NCI-H526 (cell line): ENCODE measurements at regions not wholly inside any gene's neighbourhood (a gene's known extent, or its start where the extent isn't known, plus 50 kb on each side); places are given as distances from the start of the nearest gene placed in this dataset.
"Not testable (repeated sequence)": the region's sequence is repeated elsewhere in the genome, so short reads cannot be mapped to it uniquely, and the experiment has no call there.

Experiments
- DNase-seq, 2 experiments: peaks; one replicate each; lab custom pipeline; 2025; lab: John Stamatoyannopoulos, UW

- no peak for DNase-seq
Observed at GRCh38 chr4:17241835-17242234, 270.1 kb downstream of the QDPR start.

DNA sequence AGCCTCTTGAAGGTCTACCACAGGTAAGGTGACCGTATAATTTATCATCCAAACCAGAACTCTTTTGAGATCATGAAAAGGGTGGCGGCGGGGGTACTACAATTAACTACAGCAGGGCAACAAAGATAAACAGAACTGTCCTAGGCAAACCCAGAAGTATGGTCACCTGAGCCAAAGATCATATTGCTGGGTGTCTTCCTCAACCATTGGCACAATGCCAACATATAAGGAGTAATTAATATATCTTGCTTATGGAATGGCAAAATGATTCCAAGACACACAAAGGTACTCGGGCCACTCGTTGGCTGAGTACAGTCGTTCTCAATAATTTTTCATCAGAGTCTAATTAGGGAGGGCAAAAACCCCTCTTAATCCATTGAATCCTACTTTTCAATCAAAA lies 273.3 kb downstream of the QDPR start:
- DNase-seq = no peak

DNA sequence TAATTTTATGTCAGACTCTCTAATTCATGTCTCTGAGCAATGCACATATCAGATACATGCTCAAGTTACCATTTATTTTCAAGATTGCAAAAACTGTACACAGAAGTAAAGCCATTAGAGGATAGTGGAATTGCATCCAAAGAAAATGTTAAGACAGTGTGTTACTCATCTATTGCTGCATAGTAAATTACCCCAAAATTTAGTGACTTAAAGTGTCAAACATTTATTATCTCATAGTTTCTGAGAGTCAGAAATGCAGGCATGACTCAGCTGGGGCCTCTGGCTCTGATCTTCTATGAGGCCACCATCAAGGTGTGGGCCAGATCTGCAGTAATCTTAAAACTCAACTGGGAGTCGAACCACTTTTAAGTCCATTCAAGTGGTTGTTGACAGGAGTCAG lies 275.2 kb downstream of the QDPR start:
- no peak for DNase-seq

GRCh38 chr4:17234678-17235077 lies 277.2 kb downstream of the QDPR start:
- DNase-seq = no peak

DNA sequence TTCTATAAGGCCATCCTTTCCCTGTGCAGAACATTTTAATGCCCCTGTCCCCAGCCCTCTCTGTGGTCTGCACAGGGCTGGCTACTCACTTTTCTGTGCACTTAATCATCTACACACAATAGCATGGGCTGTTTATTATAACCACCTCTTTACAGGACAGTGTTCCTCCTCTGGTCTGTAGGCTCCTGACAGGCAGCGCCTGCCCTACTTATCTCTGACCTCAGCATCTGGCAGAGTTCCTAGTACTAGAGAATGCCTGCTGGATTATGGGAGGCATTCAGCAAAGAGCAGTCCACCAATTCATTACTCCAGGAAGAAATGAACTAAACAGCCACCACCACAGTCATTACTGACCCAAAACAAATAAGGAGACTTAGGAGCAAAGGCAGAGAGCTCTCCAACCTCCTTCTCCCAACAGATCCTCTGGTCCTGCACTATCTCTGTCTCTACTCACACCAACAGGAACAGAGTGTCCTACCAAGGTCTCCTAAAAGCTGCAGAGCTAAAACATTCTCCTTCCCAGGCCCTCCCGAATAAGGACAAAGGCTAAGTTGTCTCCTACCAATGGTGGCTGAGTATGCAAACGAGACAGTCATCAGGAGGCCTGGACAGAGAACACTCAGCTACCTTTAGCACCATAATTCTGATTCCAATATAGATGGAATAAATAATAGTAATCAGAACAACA lies 279.2 kb downstream of the QDPR start:
- DNase-seq = no peak

GRCh38 chr4:17231880-17232475 lies 279.9 kb downstream of the QDPR start:
- not testable (repeated sequence) for DNase-seq

DNA sequence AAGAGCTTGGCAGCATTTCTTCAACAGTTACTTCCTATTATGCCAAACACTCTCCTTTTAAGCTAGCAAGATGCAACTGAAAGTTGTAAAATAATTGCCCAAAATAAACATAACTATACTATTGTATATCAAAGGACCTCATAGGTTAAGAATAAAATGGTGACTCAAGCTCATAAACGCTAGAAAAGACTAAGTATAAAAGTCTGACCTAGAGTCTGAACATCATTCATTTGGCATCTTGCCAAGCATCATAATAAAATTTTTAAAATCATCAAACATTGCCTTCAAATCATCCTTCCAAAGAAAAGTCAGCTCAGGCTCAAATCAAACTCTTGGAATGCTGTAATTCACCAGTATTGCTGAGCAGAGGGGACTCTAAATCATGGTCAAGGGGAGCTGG lies 281.2 kb downstream of the QDPR start:
- DNase-seq = no peak

DNA sequence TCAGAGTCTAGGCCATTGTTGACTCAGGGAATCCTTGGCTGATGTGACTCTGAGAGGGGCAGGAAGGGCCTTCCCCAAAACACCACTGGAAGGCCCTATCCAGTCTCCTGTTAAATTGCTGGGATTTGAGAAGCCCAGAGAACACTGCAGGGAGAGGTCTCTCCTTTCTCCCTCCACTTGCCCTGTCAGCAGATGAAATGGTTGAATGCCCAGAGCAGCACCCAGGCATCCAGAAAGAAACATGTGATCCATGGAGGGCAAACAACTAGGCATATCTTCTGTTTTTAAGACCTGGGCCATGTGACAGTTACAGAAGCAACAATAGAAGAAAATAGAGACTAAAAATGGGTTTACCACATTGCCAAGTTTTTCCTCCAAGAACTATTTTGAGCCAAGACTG lies 291.1 kb downstream of the QDPR start:
- no peak for DNase-seq

GRCh38 chr4:17218786-17219185 lies 293.1 kb downstream of the QDPR start:
- DNase-seq = no peak

- no peak for DNase-seq
Observed at GRCh38 chr4:17206829-17207801, 304.8 kb downstream of the QDPR start.

DNA sequence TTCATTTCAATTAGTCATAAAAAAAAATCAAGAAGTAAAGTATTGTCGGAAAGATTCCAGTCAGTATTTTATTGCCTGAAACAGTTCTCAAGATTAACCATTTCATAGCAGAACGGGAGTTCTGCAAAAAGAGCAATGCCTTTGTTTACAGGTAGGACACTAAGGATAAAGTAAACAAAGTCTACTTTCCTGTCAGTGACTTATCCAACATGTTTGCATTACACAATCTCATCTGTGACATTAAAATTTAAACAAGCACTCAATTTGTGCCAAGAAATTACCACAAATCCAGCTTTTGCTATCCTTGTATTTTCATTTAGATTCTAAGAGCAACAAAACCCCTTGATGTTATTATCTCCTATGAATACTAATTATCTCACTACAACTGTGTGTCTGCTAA lies 306.5 kb upstream of the LDB2 start:
- no peak for DNase-seq

DNA sequence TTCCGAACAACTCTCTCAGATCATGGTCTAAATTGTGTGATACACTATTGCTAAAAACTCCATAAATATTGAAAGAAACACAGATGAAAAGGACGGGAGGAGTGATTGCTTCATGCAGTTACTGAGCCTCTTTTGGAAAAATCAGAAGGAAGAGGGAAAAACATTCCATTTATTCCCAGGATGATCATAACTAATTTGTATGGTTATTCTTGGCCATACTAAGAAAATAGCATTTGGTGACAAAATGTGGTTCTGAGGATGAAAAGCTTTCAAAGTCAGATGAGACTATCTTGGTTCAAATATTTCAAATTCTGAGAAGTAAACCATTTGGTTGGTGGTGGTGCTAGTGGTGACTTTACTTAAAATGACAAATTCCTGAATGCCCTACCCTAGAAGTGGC lies 305.4 kb upstream of the LDB2 start:
- no peak for DNase-seq

GRCh38 chr4:17197070-17197469 lies 298.6 kb upstream of the LDB2 start:
- DNase-seq = peak in 1 of 2 experiments; percentile 3

GRCh38 chr4:17195461-17196275 lies 297.2 kb upstream of the LDB2 start:
- DNase-seq = no peak

DNA sequence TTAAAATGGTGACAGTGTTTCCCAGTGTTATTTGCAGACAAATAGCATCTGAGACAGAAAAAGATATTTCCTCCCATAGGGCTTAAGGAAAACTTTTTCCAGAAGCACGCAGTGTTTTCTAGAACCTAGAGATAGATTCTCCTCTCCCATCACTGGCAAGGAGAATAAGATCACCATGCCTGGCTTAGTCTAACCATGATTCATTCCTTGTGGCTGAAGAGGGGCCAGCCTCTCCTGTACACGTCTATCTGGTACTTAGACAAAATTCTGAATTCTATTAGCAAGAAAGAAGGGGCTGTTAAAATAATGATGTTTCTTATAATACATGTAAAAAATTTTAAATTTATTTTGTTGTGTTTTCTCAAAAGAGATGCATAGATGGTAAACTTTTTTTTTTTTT lies 296.1 kb upstream of the LDB2 start:
- no peak for DNase-seq

DNA sequence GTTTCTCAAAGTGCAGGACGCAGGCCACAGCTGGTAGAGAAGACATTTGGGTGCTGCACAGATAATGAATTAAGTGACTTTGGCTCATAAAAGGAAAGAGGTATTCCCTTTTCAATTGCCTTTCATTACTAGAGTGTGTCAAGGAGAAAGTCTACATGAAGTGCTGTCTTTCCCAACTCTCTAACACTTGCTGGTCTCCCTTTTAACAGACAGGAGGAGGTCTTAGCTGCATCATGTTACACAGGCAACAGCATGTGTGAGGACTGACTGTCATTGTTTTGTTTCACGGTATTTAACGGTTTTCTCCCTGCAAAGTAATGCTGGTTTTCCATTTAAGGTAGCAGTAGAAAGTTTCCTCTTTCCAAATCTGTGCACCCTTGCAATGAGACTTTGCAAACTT lies 291.3 kb upstream of the LDB2 start:
- no peak for DNase-seq

DNA sequence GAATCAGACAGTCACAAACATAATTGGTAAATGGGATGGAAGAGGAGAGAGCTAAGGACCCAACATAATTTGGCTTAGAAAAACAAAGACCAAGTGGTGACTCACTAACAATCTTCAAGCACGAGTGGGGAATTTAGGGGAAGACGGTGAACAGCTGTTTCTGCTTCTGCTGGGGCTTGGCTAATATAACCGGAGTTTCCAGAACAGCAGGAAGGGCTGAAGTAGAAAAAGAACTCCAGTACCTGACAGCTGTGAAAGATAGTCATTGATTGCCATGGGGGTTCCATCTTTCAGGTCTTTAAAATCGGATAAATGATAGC lies 290.9 kb upstream of the LDB2 start:
- DNase-seq = no peak

- peak in 1 of 2 experiments; percentile 41 for DNase-seq
Observed at GRCh38 chr4:17188547-17189400, 290.3 kb upstream of the LDB2 start.

- no peak for DNase-seq
Observed at GRCh38 chr4:17188125-17188524, 289.7 kb upstream of the LDB2 start.

- DNase-seq = no peak
Observed at GRCh38 chr4:17187003-17187402, 288.6 kb upstream of the LDB2 start.

GRCh38 chr4:17182888-17183287 lies 284.4 kb upstream of the LDB2 start:
- DNase-seq = peak in 1 of 2 experiments; percentile 9
